Ascending aorta (tissue), 2 donors: ENCODE measurements at regions not wholly inside any gene's neighbourhood (a gene's known extent, or its start where the extent isn't known, plus 50 kb on each side); places are given as distances from the start of the nearest gene placed in this dataset.

Source experiments
- DNase-seq, 2 donors: peaks; one replicate each; pipeline ENCODE4 v3.0.0-alpha.2; 2019; ENCODE audit warnings: low spot score in 2 of 2
- H3K27ac ChIP-seq, 2 donors: fragments of 200-600 bp; sonication (generic); one replicate each; pipeline ENCODE4 v1.5.1; 2016 to 2017; ENCODE audit warnings: mild to moderate bottlenecking in 1 of 2
- H3K27me3 ChIP-seq: fragments of 200-600 bp; sonication (generic); one replicate; pipeline ENCODE4 v1.5.1; 2017
- H3K36me3 ChIP-seq, 2 donors: fragments of 200-600 bp; sonication (generic); one replicate each; pipeline ENCODE4 v1.5.1; 2016
- H3K4me1 ChIP-seq, 2 donors: fragments of 200-600 bp; sonication (generic); one replicate each; pipeline ENCODE4 v1.5.1; 2016 to 2017; ENCODE audit warnings: mild to moderate bottlenecking in 1 of 2
- H3K4me3 ChIP-seq, 2 donors: fragments of 200-600 bp; sonication (generic); one replicate each; pipeline ENCODE4 v1.5.1; 2016 to 2017; ENCODE audit warnings: mild to moderate bottlenecking in 1 of 2
- H3K9me3 ChIP-seq, 2 donors: fragments of 200-600 bp; sonication (generic); one replicate each; pipeline ENCODE4 v1.5.1; 2016
- CTCF ChIP-seq, 3 experiments: fragments of 200-600 bp in 2 of 3; fragments of 450-650 bp in 1 of 3; sonication (generic) in 2 of 3; IDR thresholded peaks; one replicate each; pipeline ENCODE4 v1.5.1; 2016 to 2019; ENCODE audit warnings: antibody characterized with exemption in 3 of 3, mild to moderate bottlenecking in 1 of 3, moderate library complexity in 1 of 3
- intact Hi-C: fragments of 100-400 bp; cut with DNase I; formaldehyde crosslinking; loops from one replicate; pipeline ENCODE4 v1.15.1; 2023

GRCh38 chr5:159821461-159821940 is 94.8 kb upstream of the ADRA1B start:
- no peak for DNase-seq
- no peaks in the 10 kb centered on the region for H3K9me3 ChIP-seq
- no peak for TF ChIP-seq CTCF (IDR thresholded peaks at IDR 0.05)
- H3K27me3 ChIP-seq: no peaks in the 10 kb centered on the region
- H3K4me3 ChIP-seq: no peak overlapping the region
- peaks cover 2 to 9% of the 10 kb centered on the region in 2 donors for H3K4me1 ChIP-seq
- intact Hi-C loops: loop anchor here (5.0 kb wide), 1 partner anchor 41 kb away; no protein-coding TSS in a partner anchor
- H3K27ac ChIP-seq: no peak overlapping the region
- no peaks in the 10 kb centered on the region for H3K36me3 ChIP-seq

GRCh38 chr5:159824188-159825161 is 91.8 kb upstream of the ADRA1B start:
- no peaks in the 10 kb centered on the region for H3K9me3 ChIP-seq
- no peaks in the 10 kb centered on the region for H3K36me3 ChIP-seq
- no peaks in the 10 kb centered on the region for H3K27me3 ChIP-seq
- peaks cover 2 to 8% of the 10 kb centered on the region in 2 donors for H3K4me1 ChIP-seq
- DNase-seq: no peak
- intact Hi-C loops: loop anchor here (5.0 kb wide), 1 partner anchor 38 kb away; no protein-coding TSS in a partner anchor
- H3K4me3 ChIP-seq: no peak overlapping the region
- TF ChIP-seq CTCF (IDR thresholded peaks at IDR 0.05): no peak
- H3K27ac ChIP-seq: no peak overlapping the region

GRCh38 chr5:159825551-159826051 is 90.7 kb upstream of the ADRA1B start:
- H3K4me3 ChIP-seq: no peak overlapping the region
- H3K4me1 ChIP-seq: peaks cover 0 to 8% of the 10 kb centered on the region in 2 donors
- no peaks in the 10 kb centered on the region for H3K27me3 ChIP-seq
- TF ChIP-seq CTCF (IDR thresholded peaks at IDR 0.05): no peak
- no peaks in the 10 kb centered on the region for H3K36me3 ChIP-seq
- H3K9me3 ChIP-seq: no peaks in the 10 kb centered on the region
- DNase-seq: no peak
- peak overlapping the region in 1 of 2 donors; percentile 24 for H3K27ac ChIP-seq
- intact Hi-C loops: no loop called here

DNA sequence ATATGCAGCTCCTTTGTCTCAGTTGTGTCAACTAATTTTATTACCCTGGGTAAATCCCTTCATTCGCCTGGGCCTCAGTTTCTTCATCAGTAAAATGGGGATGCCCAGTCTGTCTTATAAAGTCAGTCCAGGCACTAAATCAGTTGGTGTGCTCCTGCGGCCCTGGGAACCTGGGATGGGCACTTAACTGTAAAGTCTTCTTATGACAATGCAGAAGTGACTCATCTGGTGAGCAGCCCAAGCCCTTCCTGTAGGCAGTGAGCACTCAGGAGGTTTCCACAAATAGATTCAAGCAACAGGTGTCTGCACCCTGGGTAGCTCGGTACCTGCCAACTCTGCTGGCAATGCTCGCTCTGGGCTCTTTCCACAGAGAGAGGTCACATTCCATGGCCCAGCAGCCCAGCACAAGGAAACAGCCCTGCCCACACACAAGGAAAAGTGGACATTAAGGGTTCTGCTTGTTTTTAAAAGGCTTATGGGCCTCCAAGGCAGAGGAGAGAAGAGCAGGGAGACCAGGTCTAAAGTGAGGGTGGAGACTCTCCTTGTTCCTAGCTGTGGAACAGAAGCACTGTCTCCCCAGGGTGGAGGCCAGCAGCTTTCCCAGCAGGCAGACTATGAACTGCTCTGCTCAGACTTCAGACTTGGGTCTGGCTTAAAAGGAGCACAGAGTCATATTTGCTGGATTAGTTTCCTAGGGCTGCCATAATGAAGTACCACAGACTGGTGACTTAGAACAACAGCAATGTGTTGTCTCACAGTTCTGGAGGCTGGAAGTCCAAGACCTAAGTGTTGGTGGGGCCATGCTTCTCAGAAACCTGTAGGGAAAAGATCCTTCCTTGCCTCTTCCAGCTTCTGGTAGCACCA is 89.7 kb upstream of the ADRA1B start:
- Histone ChIP-seq H3K4me3 (no peak overlapping the region), H3K27ac (peak overlapping the region; percentile 4 to 13), H3K36me3 (no peaks in the 10 kb centered on the region), H3K9me3 (no peaks in the 10 kb centered on the region), H3K4me1 (peaks cover 0 to 8% of the 10 kb centered on the region in 2 donors), H3K27me3 (no peaks in the 10 kb centered on the region)
- no peak for TF ChIP-seq CTCF (IDR thresholded peaks at IDR 0.05)
- intact Hi-C loops: no loop called here
- DNase-seq: no peak

DNA sequence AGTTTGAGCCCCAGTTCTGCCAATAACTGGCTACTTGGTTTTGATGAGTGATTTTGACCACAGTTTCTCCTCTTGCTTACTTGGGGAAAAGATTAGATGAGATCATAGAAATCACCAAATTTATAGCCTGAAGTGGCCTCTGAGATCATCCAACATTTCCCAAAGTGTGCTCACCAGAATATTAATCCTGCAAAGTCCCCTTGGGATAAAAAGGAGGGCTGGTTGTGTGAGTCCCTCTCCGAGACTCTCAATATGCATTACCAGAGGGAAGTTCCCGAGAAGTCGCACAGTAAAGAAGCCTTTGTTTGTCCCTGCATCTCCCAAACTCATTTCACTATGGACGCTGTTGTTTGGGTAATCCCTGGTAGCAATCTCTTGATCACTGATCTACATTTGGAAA is 88.4 kb upstream of the ADRA1B start:
- H3K9me3 ChIP-seq: no peaks in the 10 kb centered on the region
- no peak for DNase-seq
- intact Hi-C loops: no loop called here

More for the DNA sequence above, 88.4 kb upstream of the ADRA1B start:
- Histone ChIP-seq H3K36me3 (no peaks in the 10 kb centered on the region), H3K4me1 (peaks cover 0 to 8% of the 10 kb centered on the region in 2 donors), H3K27ac (no peak overlapping the region), H3K4me3 (no peak overlapping the region), H3K27me3 (no peaks in the 10 kb centered on the region)
- TF ChIP-seq CTCF (IDR thresholded peaks at IDR 0.05): no peak
